ENCODE measurements at regions not wholly inside any gene's neighbourhood (a gene's known extent, or its start where the extent isn't known, plus 50 kb on each side); places are given as distances from the start of the nearest gene placed in this dataset.

DNA sequence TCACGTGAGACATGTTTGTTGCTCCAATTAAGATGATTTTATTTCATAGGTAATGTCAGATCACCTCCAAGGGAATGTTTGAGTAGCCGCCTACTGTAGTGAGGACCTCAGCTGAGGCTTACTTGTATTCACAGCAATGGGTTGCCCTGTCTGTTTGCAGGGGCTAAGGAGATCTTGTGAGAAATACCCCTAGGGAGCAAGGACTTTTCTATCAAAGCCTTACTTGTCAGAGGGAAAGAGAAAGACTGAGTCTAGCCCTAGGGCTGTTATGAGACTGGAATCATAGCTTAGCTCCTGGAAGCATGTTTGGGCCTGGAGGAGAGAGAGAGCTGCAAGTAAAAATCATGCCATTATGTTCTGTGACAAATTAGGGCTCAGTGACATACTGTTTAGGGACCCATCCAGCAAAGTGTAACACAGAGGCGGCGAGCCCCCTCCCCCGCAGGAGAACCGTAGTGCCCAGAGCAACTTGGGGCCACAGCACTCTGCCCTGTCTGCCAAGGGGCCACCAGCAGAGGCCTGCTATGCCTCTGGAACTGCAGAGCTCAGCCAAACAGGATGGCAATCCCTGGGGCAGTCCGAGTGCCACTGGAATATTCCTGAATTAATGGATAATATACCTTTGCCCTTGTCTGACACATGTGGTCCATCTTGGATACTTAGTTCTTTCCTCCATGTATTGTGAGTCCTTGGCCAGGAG, 178.8 kb downstream of the DACT1 start:
- TF ChIP-seq GATA2 (IDR thresholded peaks at IDR 0.05; ENCODE audit: low read depth, low read length): no peak
- no peak for TF ChIP-seq GATA3 (IDR thresholded peaks at IDR 0.05; ENCODE audit: low read depth, low read length)
